Bronchial epithelial cell (primary cell): ENCODE measurements at regions not wholly inside any gene's neighbourhood (a gene's known extent, or its start where the extent isn't known, plus 50 kb on each side); places are given as distances from the start of the nearest gene placed in this dataset.

Experiments used
- DNase-seq: peaks from one replicate; pipeline ENCODE4 v3.0.0-alpha.2; 2010; ENCODE audit warnings: low read depth
- FAIRE-seq: peaks from 2 replicates; lab custom pipeline; 2011; peaks lifted over from hg19 to GRCh38; lab: Jason Lieb, UNC
- H3K27me3 ChIP-seq: 2 replicates; pipeline ENCODE4 v1.5.1; 2011; ENCODE audit warnings: low read length; ENCODE audit not compliant: control insufficient read depth, insufficient read depth
- H3K36me3 ChIP-seq: 2 replicates; pipeline ENCODE4 v1.5.1; 2011; ENCODE audit warnings: low read length; ENCODE audit not compliant: control insufficient read depth, insufficient read depth
- H3K4me3 ChIP-seq: 2 replicates; pipeline ENCODE4 v1.5.1; 2011; ENCODE audit warnings: mild to moderate bottlenecking, low read depth, low read length, control low read depth
- CTCF ChIP-seq: IDR thresholded peaks from 2 replicates; pipeline ENCODE4 v1.5.1; 2011; ENCODE audit warnings: mild to moderate bottlenecking, moderate library complexity, low read length, control low read depth, inconsistent platforms; ENCODE audit not compliant: insufficient read depth, severe bottlenecking

GRCh38 chr7:112887976-112888375, 97.8 kb upstream of the TMEM168 start:
- Histone ChIP-seq H3K27me3 (no peaks in the 10 kb centered on the region), H3K4me3 (no peak overlapping the region), H3K36me3 (no peaks in the 10 kb centered on the region)
- FAIRE-seq (no peak), DNase-seq (no peak)
- TF ChIP-seq CTCF, result no peak

- TF ChIP-seq CTCF, result no peak
- Histone ChIP-seq H3K27me3 (no peaks in the 10 kb centered on the region), H3K36me3 (no peaks in the 10 kb centered on the region), H3K4me3 (no peak overlapping the region)
- DNase-seq, result no peak
- no peak for FAIRE-seq
Observed at GRCh38 chr7:112887337-112887736, 97.1 kb upstream of the TMEM168 start.

GRCh38 chr7:112886208-112886607, 96.0 kb upstream of the TMEM168 start:
- Histone ChIP-seq H3K36me3 (no peaks in the 10 kb centered on the region), H3K27me3 (no peaks in the 10 kb centered on the region), H3K4me3 (no peak overlapping the region)
- TF ChIP-seq CTCF, result no peak
- FAIRE-seq, result no peak
- no peak for DNase-seq

GRCh38 chr7:112882991-112883390, 92.8 kb upstream of the TMEM168 start:
- FAIRE-seq, result no peak
- H3K4me3 ChIP-seq, result no peak overlapping the region
- no peaks in the 10 kb centered on the region for H3K36me3 ChIP-seq
- no peak for TF ChIP-seq CTCF
- DNase-seq, result no peak
- no peaks in the 10 kb centered on the region for H3K27me3 ChIP-seq

GRCh38 chr7:112882511-112882910, 92.3 kb upstream of the TMEM168 start:
- H3K27me3 ChIP-seq, result no peaks in the 10 kb centered on the region
- FAIRE-seq (no peak), DNase-seq (no peak)
- no peak overlapping the region for H3K4me3 ChIP-seq
- H3K36me3 ChIP-seq, result no peaks in the 10 kb centered on the region
- TF ChIP-seq CTCF, result no peak

- H3K4me3 ChIP-seq, result no peak overlapping the region
- FAIRE-seq, result no peak
- DNase-seq, result no peak
- H3K27me3 ChIP-seq, result no peaks in the 10 kb centered on the region
- no peak for TF ChIP-seq CTCF
- no peaks in the 10 kb centered on the region for H3K36me3 ChIP-seq
Observed at GRCh38 chr7:112882022-112882421, 91.8 kb upstream of the TMEM168 start.
